22Rv1 (cell line): ENCODE measurements at regions not wholly inside any gene's neighbourhood (a gene's known extent, or its start where the extent isn't known, plus 50 kb on each side); places are given as distances from the start of the nearest gene placed in this dataset.

Source experiments
- ZFX ChIP-seq: fragments of 450-650 bp; IDR thresholded peaks from 2 replicates; pipeline ENCODE4 v1.6.1; 2017; ENCODE audit warnings: antibody characterized with exemption, borderline replicate concordance
- TF ChIP-seq, protein P1 (sequence below): fragments of 450-650 bp; IDR thresholded peaks from 2 replicates; pipeline ENCODE4 v1.5.1; 2017; ENCODE audit warnings: mild to moderate bottlenecking

DNA sequence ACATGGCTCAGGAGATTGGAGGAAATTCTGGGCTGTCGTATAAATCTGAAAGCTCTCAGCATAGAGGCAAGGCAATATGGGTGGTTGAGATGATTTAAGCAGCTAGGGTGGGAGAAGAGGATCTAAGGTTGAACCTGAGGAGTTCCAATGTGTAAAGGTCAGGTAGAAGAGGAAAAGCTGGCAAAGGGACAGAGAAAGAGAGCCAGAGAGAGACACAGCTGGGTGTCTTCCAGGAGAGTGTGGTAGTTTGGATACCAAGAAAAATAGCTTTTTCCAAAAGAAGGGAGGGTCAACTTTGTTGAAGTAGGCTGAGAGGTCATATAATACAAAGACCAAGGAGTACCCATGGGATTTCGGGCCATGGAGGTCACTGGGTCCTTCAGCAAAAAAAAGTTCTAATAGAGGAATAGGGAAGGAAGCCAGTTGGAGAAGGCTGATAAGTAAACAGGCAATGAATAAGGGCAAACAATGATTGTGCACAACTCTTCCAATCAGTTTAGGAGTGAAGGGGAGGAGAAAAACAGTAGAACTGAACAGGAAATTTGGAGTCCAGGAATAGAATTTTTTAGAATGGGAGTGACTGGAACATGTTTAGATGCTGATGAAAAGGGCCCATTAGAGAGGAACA lies 135.1 kb downstream of the QRSL1 start:
- TF ChIP-seq, protein P1, sequence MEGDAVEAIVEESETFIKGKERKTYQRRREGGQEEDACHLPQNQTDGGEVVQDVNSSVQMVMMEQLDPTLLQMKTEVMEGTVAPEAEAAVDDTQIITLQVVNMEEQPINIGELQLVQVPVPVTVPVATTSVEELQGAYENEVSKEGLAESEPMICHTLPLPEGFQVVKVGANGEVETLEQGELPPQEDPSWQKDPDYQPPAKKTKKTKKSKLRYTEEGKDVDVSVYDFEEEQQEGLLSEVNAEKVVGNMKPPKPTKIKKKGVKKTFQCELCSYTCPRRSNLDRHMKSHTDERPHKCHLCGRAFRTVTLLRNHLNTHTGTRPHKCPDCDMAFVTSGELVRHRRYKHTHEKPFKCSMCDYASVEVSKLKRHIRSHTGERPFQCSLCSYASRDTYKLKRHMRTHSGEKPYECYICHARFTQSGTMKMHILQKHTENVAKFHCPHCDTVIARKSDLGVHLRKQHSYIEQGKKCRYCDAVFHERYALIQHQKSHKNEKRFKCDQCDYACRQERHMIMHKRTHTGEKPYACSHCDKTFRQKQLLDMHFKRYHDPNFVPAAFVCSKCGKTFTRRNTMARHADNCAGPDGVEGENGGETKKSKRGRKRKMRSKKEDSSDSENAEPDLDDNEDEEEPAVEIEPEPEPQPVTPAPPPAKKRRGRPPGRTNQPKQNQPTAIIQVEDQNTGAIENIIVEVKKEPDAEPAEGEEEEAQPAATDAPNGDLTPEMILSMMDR, result no peak
- no peak for TF ChIP-seq ZFX
